GM12891 (cell line): ENCODE measurements at regions not wholly inside any gene's neighbourhood (a gene's known extent, or its start where the extent isn't known, plus 50 kb on each side); places are given as distances from the start of the nearest gene placed in this dataset.

ENCODE experiments used
- PAX5 ChIP-seq: IDR thresholded peaks from 2 replicates; pipeline ENCODE4 v1.6.1; 2011; ENCODE audit warnings: low read length, moderate library complexity, mild to moderate bottlenecking; ENCODE audit not compliant: insufficient read depth, severe bottlenecking
- TAF1 ChIP-seq: IDR thresholded peaks from 2 replicates; pipeline ENCODE4 v1.6.1; 2011; ENCODE audit warnings: low read depth, low read length, control low read depth

- TF ChIP-seq PAX5 (no peak), TAF1 (no peak)
Measured at GRCh38 chr6:21447987-21448386, 145.6 kb upstream of the SOX4 start.
